MG63 (cell line): ENCODE measurements at regions not wholly inside any gene's neighbourhood (a gene's known extent, or its start where the extent isn't known, plus 50 kb on each side); places are given as distances from the start of the nearest gene placed in this dataset.
"Not testable (repeated sequence)": the region's sequence is repeated elsewhere in the genome, so short reads cannot be mapped to it uniquely, and the experiment has no call there.

Experiments used
- DNase-seq: peaks from one replicate; pipeline ENCODE4 v3.0.0-alpha.2; 2020
- H3K27me3 ChIP-seq: fragments of 250-450 bp; sonication (Bioruptor Pico); 2 replicates; pipeline ENCODE4 v1.5.1; 2020; ENCODE audit warnings: mild to moderate bottlenecking, moderate library complexity
- H3K36me3 ChIP-seq: fragments of 250-450 bp; sonication (Bioruptor Pico); 2 replicates; pipeline ENCODE4 v1.5.1; 2020; ENCODE audit warnings: mild to moderate bottlenecking, moderate library complexity
- H3K4me3 ChIP-seq: fragments of 250-450 bp; sonication (Bioruptor Pico); 2 replicates; pipeline ENCODE4 v1.5.1; 2020; ENCODE audit warnings: mild to moderate bottlenecking, moderate library complexity
- H3K9me3 ChIP-seq: fragments of 250-450 bp; sonication (Bioruptor Pico); 2 replicates; pipeline ENCODE4 v1.5.1; 2020; ENCODE audit warnings: mild to moderate bottlenecking, moderate library complexity

GRCh38 chr1:95167503-95167902, 50.3 kb downstream of the TLCD4 start:
- DNase-seq, result peak; percentile 34
- H3K36me3 ChIP-seq, H3K27me3 ChIP-seq, H3K4me3 ChIP-seq, H3K9me3 ChIP-seq: not testable (repeated sequence)

- Histone ChIP-seq H3K9me3 (no peaks in the 10 kb centered on the region), H3K4me3 (no peak overlapping the region), H3K27me3 (no peaks in the 10 kb centered on the region), H3K36me3 (no peaks in the 10 kb centered on the region)
- no peak for DNase-seq
Observed at GRCh38 chr1:95168028-95168427, 50.9 kb downstream of the TLCD4 start.

GRCh38 chr1:95168761-95169351, 51.7 kb downstream of the TLCD4 start:
- Histone ChIP-seq H3K36me3 (no peaks in the 10 kb centered on the region), H3K9me3 (no peaks in the 10 kb centered on the region), H3K4me3 (no peak overlapping the region), H3K27me3 (no peaks in the 10 kb centered on the region)
- DNase-seq, result no peak

- no peaks in the 10 kb centered on the region for H3K27me3 ChIP-seq
- no peaks in the 10 kb centered on the region for H3K9me3 ChIP-seq
- H3K36me3 ChIP-seq, result no peaks in the 10 kb centered on the region
- H3K4me3 ChIP-seq, result no peak overlapping the region
- no peak for DNase-seq
Observed at GRCh38 chr1:95169548-95169947, 52.4 kb downstream of the TLCD4 start.

- H3K4me3 ChIP-seq, result no peak overlapping the region
- no peaks in the 10 kb centered on the region for H3K27me3 ChIP-seq
- DNase-seq, result peak; percentile 77
- 0 out of 2 replicates have a peak, but pooled peaks cover 2% of the 10 kb centered on the region for H3K9me3 ChIP-seq
- H3K36me3 ChIP-seq, result no peaks in the 10 kb centered on the region
Observed at GRCh38 chr1:95171270-95172245, 54.4 kb downstream of the TLCD4 start.

- H3K36me3 ChIP-seq, result no peaks in the 10 kb centered on the region
- H3K27me3 ChIP-seq, result no peaks in the 10 kb centered on the region
- 0 out of 2 replicates have a peak, but pooled peaks cover 2% of the 10 kb centered on the region for H3K9me3 ChIP-seq
- H3K4me3 ChIP-seq, result no peak overlapping the region
- no peak for DNase-seq
Observed at GRCh38 chr1:95176861-95177260, 57.1 kb upstream of the RWDD3 start.

- Histone ChIP-seq H3K36me3 (no peaks in the 10 kb centered on the region), H3K9me3 (0 out of 2 replicates have a peak, but pooled peaks cover 2% of the 10 kb centered on the region), H3K27me3 (no peaks in the 10 kb centered on the region), H3K4me3 (no peak overlapping the region)
- peak; percentile 52 for DNase-seq
Observed at GRCh38 chr1:95179205-95179986, 54.6 kb upstream of the RWDD3 start.

GRCh38 chr1:95180371-95180770, 53.6 kb upstream of the RWDD3 start:
- no peak overlapping the region for H3K4me3 ChIP-seq
- DNase-seq, result no peak
- no peaks in the 10 kb centered on the region for H3K27me3 ChIP-seq

GRCh38 chr1:95181096-95181495, 52.9 kb upstream of the RWDD3 start:
- Histone ChIP-seq H3K9me3 (no peaks in the 10 kb centered on the region), H3K4me3 (no peak overlapping the region), H3K36me3 (no peaks in the 10 kb centered on the region), H3K27me3 (no peaks in the 10 kb centered on the region)
- no peak for DNase-seq

More at GRCh38 chr1:95180371-95180770, 53.6 kb upstream of the RWDD3 start:
- Histone ChIP-seq H3K9me3 (no peaks in the 10 kb centered on the region), H3K36me3 (no peaks in the 10 kb centered on the region)

- no peak for DNase-seq
Observed at GRCh38 chr1:95183952-95184351, 50.1 kb upstream of the RWDD3 start.

More at GRCh38 chr1:95183952-95184351, 50.1 kb upstream of the RWDD3 start:
- Histone ChIP-seq H3K9me3 (no peaks in the 10 kb centered on the region), H3K4me3 (no peak overlapping the region), H3K36me3 (no peaks in the 10 kb centered on the region), H3K27me3 (no peaks in the 10 kb centered on the region)
